Heart left ventricle (tissue), 16 donors: ENCODE measurements at regions not wholly inside any gene's neighbourhood (a gene's known extent, or its start where the extent isn't known, plus 50 kb on each side); places are given as distances from the start of the nearest gene placed in this dataset.

Experiments used
- ATAC-seq, 4 donors: fragments of 200-7000 bp; cut with Tn5 transposase; one replicate each; pipeline ENCODE4 v1.9.1; 2020 to 2022; ENCODE audit warnings: moderate library complexity in 4 of 4, mild to moderate bottlenecking in 3 of 4, moderate number of reproducible peaks in 1 of 4
- DNase-seq, 5 donors: peaks; one replicate each; pipeline ENCODE4 v3.0.0-alpha.2; 2020
- H3K27ac ChIP-seq, 12 donors: fragments of 200-600 bp; sonication (generic) in 4 of 12; one replicate each; pipeline versions ENCODE4 v1.5.0 to v1.8.0; 2016 to 2022; ENCODE audit warnings: mild to moderate bottlenecking in 2 of 12
- H3K27me3 ChIP-seq, 9 donors: fragments of 200-600 bp; sonication (generic) in 2 of 9; one replicate each; pipeline versions ENCODE4 v1.5.1 to v1.8.0; 2016 to 2022; ENCODE audit warnings: mild to moderate bottlenecking in 3 of 9
- H3K36me3 ChIP-seq, 9 donors: fragments of 200-600 bp; sonication (generic) in 2 of 9; one replicate each; pipeline versions ENCODE4 v1.5.0 to v1.8.0; 2018 to 2022; ENCODE audit warnings: mild to moderate bottlenecking in 2 of 9
- H3K4me1 ChIP-seq, 12 donors: fragments of 200-600 bp; sonication (generic) in 4 of 12; one replicate each; pipeline versions ENCODE4 v1.5.0 to v1.8.0; 2016 to 2022; ENCODE audit warnings: mild to moderate bottlenecking in 3 of 12
- H3K4me3 ChIP-seq, 12 donors: fragments of 200-600 bp; sonication (generic) in 4 of 12; one replicate each; pipeline versions ENCODE4 v1.5.0 to v1.8.0; 2017 to 2022; ENCODE audit warnings: mild to moderate bottlenecking in 9 of 12, moderate library complexity in 4 of 12
- H3K9me3 ChIP-seq, 12 donors: fragments of 200-600 bp; sonication (generic) in 4 of 12; one replicate each; pipeline versions ENCODE4 v1.5.0 to v1.8.0; 2016 to 2022; ENCODE audit warnings: mild to moderate bottlenecking in 1 of 12
- POLR2A ChIP-seq, 2 donors: fragments of 450-650 bp; IDR thresholded peaks; one replicate each; pipeline ENCODE4 v1.6.1; 2017; ENCODE audit warnings: antibody characterized with exemption in 2 of 2, mild to moderate bottlenecking in 2 of 2, moderate library complexity in 2 of 2
- WGBS, 4 donors: extraction: QIAGEN DNeasy Blood & Tissue Kit in 2 of 4; methylation state at CpG; one replicate each; pipeline versions ENCODE4 v1.1.5 to v1.1.7; 2013 to 2018; 5-methylcytosine and 5-hydroxymethylcytosine counted together
- intact Hi-C, 10 donors: fragments of 100-400 bp; cut with DNase I; formaldehyde crosslinking; loops; one replicate each; pipeline versions ENCODE4 v1.11.1 to v1.14.2; 2022
- TF ChIP-seq, protein P1 (sequence below), 12 donors: fragments of 200-600 bp; sonication (generic) in 4 of 12; IDR thresholded peaks; one replicate each; pipeline versions ENCODE4 v1.5.0 to v1.8.0; 2018 to 2022; ENCODE audit warnings: antibody characterized with exemption in 12 of 12, mild to moderate bottlenecking in 5 of 12
- donor health status: ischemic (EF 13 %, LVEDD 7.1; RV severe dilation, severe dysfunction).
- donor health status: healthy with polysubstance abuse.
- donor health status: DM: no; HTN: yes; CAD: no.
- donor health status: DM: no; HTN: no; CAD: no.
- donor health status: ischemic (EF 25% LVEDD 6.9; RV normal size, moderate dysfunction).
- donor health status: ischemic (EF 25% LVEDD 5.7; RV mildly dilated, moderate dysfunction).
- donor health status: healthy.
- donor health status: DM: yes; HTN: yes; CAD: no.
- donor health status: ischemic (EF 35%, LVEDD 5.7; RV mildly dilated, moderate dysfunction).
- donor health status: nonischemic (EF 11% LVEDD 7.7; RV severe dilation, severe dysfunction).
- donor health status: DM: yes; HTN: yes; CAD: no.
- donor health status: PGD.
- donor health status: ischemic (EF 29% LVEDD 5.4; RV normal size, mild dysfunction).
- donor health status: nonischemic (EF 23%, LVEDD 6.1; RV moderate dilation, normal function).

DNA sequence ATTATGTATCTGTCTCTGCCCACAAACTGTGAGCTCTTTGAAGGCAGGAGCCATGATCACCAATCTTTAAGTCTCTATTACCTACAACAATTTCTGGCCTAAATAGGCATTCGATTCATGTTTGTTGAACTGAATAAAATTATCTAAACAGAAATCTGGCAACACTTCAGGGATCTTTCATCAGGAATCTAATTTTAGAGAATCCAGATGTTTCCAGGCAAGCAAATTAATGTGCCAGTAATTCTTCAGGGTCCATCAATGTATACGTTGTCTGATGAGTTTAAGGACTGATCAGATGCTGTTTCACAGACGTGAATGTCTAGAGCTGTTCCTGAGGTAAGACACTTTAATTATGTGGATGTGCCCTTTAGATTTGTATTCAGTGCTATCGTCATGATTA is 524.4 kb downstream of the PTPRC start:
- Histone ChIP-seq H3K9me3 (no peaks in the 10 kb centered on the region), H3K4me1 (peaks cover 0 to 3% (median 0%) of the 10 kb centered on the region in 12 donors), H3K4me3 (no peak overlapping the region), H3K36me3 (no peaks in the 10 kb centered on the region), H3K27ac (no peak overlapping the region), H3K27me3 (no peaks in the 10 kb centered on the region)
- intact Hi-C loops = no loop called here
- TF ChIP-seq, protein P1, sequence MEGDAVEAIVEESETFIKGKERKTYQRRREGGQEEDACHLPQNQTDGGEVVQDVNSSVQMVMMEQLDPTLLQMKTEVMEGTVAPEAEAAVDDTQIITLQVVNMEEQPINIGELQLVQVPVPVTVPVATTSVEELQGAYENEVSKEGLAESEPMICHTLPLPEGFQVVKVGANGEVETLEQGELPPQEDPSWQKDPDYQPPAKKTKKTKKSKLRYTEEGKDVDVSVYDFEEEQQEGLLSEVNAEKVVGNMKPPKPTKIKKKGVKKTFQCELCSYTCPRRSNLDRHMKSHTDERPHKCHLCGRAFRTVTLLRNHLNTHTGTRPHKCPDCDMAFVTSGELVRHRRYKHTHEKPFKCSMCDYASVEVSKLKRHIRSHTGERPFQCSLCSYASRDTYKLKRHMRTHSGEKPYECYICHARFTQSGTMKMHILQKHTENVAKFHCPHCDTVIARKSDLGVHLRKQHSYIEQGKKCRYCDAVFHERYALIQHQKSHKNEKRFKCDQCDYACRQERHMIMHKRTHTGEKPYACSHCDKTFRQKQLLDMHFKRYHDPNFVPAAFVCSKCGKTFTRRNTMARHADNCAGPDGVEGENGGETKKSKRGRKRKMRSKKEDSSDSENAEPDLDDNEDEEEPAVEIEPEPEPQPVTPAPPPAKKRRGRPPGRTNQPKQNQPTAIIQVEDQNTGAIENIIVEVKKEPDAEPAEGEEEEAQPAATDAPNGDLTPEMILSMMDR (IDR thresholded peaks at IDR 0.05) = no peak
- no peak for TF ChIP-seq POLR2A (IDR thresholded peaks at IDR 0.05)
- 27 to 37% (median 29%) methylated on average over 4 of the region's 4 CpGs for WGBS, 4 donors
- no peak for DNase-seq
- no peak for ATAC-seq

DNA sequence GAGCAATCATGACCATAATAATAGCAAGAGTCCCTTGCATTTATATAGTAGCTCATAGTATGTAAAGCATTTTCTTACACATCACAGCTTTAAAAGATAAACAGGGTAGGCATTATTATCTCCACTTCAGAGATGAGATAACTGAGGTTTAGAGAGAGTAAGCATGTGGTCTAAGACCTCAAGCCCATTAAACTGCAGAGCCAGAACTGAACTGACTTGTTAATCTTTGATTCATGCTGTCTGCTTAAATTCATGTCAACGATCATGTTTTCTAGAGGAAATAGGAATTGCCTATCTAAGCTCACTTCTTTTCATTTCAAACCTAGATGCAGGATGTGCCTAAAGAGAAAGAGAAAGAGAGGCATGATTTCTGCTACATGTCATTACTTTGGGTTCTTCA is 524.8 kb downstream of the PTPRC start:
- DNase-seq (no peak), ATAC-seq (no peak)
- Histone ChIP-seq H3K27ac (no peak overlapping the region), H3K36me3 (no peaks in the 10 kb centered on the region), H3K4me3 (no peak overlapping the region), H3K9me3 (no peaks in the 10 kb centered on the region), H3K4me1 (peaks cover 0 to 6% (median 0%) of the 10 kb centered on the region in 12 donors), H3K27me3 (no peaks in the 10 kb centered on the region)
- intact Hi-C loops = no loop called here
- WGBS, 4 donors = 24 to 37% (median 32%) methylated on average over 1 of the region's 1 CpG
- TF ChIP-seq POLR2A (IDR thresholded peaks at IDR 0.05) = no peak
- TF ChIP-seq, protein P1 (IDR thresholded peaks at IDR 0.05) = no peak

GRCh38 chr1:199167460-199167859 is 528.6 kb downstream of the PTPRC start:
- H3K4me1 ChIP-seq = peaks cover 0 to 6% (median 0%) of the 10 kb centered on the region in 12 donors
- DNase-seq (no peak), ATAC-seq (no peak)
- whole genome bisulfite sequencing, 4 donors = 91 to 92% (median 92%) methylated on average over 3 of the region's 3 CpGs
- H3K36me3 ChIP-seq = no peaks in the 10 kb centered on the region
- no peak overlapping the region for H3K4me3 ChIP-seq
- no peaks in the 10 kb centered on the region for H3K9me3 ChIP-seq
- TF ChIP-seq, protein P1 (IDR thresholded peaks at IDR 0.05) = no peak
- no peak for TF ChIP-seq POLR2A (IDR thresholded peaks at IDR 0.05)
- intact Hi-C loops = no loop called here
- no peaks in the 10 kb centered on the region for H3K27me3 ChIP-seq
- no peak overlapping the region for H3K27ac ChIP-seq

DNA sequence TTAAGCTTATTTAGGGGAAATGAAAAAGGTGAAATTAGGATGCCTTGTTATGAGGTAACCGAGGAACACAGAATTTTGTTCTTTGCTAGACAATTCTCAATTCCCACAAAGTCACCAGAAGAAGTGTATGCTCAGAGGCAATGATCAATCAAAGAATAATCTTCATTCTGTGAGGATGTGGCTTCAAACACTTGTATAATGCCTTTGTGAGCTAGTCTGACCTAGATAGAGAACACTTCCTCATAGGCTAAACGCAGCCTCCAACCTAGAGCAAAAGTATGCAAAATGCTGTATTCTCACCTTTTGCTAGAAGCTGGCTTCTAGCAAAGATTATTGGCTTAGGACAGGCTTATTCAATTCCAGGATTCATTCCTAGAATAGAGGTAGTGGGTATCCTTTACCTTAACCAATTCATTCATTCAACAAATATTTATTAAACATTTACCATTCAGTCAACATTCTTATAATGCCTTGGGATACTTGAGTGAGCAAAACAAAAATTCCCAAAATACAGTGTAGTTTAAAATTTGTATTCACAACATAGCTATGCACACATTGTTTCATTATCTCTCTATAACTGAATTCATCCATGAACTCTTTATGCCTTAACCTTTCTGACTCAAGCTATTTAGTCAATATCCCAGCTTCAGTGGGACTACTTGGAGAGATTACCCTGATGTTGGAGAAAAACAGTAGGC is 530.2 kb downstream of the PTPRC start:
- no peaks in the 10 kb centered on the region for H3K27me3 ChIP-seq
- intact Hi-C loops = no loop called here
- no peak overlapping the region for H3K27ac ChIP-seq
- H3K4me1 ChIP-seq = peaks cover 0 to 9% (median 0%) of the 10 kb centered on the region in 12 donors
- no peak overlapping the region for H3K4me3 ChIP-seq
- H3K9me3 ChIP-seq = no peaks in the 10 kb centered on the region
- H3K36me3 ChIP-seq = no peaks in the 10 kb centered on the region
- DNase-seq (no peak), ATAC-seq (no peak)
- TF ChIP-seq, protein P1 (IDR thresholded peaks at IDR 0.05) = no peak
- TF ChIP-seq POLR2A (IDR thresholded peaks at IDR 0.05) = no peak
- 77 to 90% (median 84%) methylated on average over 2 of the region's 2 CpGs for whole genome bisulfite sequencing, 4 donors
